Neural cell (in vitro differentiated cells): ENCODE measurements at regions not wholly inside any gene's neighbourhood (a gene's known extent, or its start where the extent isn't known, plus 50 kb on each side); places are given as distances from the start of the nearest gene placed in this dataset.

Source experiments
- EZH2 ChIP-seq: fragments of 200-600, 300-800 bp; shearing (Covaris generic), sonication (generic); IDR thresholded peaks from 2 replicates; pipeline ENCODE4 v1.6.1; 2014; ENCODE audit warnings: antibody characterized with exemption, low read length, borderline replicate concordance, mild to moderate bottlenecking; ENCODE audit not compliant: insufficient read depth, poor library complexity, severe bottlenecking
- SMC3 ChIP-seq: fragments of 450-650 bp; conservative IDR thresholded peaks from 2 replicates; pipeline ENCODE4 v1.6.1; 2014; ENCODE audit warnings: antibody characterized with exemption, mild to moderate bottlenecking, moderate library complexity; ENCODE audit not compliant: poor library complexity
- TF ChIP-seq, protein P1 (sequence below): fragments of 450-650 bp; IDR thresholded peaks from 2 replicates; pipeline ENCODE4 v1.5.1; 2014; ENCODE audit warnings: antibody characterized with exemption, mild to moderate bottlenecking, moderate library complexity; ENCODE audit not compliant: poor library complexity, severe bottlenecking

GRCh38 chr15:69874321-69874720 lies 223.4 kb downstream of the TLE3 start:
- TF ChIP-seq, protein P1, sequence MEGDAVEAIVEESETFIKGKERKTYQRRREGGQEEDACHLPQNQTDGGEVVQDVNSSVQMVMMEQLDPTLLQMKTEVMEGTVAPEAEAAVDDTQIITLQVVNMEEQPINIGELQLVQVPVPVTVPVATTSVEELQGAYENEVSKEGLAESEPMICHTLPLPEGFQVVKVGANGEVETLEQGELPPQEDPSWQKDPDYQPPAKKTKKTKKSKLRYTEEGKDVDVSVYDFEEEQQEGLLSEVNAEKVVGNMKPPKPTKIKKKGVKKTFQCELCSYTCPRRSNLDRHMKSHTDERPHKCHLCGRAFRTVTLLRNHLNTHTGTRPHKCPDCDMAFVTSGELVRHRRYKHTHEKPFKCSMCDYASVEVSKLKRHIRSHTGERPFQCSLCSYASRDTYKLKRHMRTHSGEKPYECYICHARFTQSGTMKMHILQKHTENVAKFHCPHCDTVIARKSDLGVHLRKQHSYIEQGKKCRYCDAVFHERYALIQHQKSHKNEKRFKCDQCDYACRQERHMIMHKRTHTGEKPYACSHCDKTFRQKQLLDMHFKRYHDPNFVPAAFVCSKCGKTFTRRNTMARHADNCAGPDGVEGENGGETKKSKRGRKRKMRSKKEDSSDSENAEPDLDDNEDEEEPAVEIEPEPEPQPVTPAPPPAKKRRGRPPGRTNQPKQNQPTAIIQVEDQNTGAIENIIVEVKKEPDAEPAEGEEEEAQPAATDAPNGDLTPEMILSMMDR, result no peak
- no peak for TF ChIP-seq EZH2
- TF ChIP-seq SMC3, result no peak
